ENCODE measurements at regions not wholly inside any gene's neighbourhood (a gene's known extent, or its start where the extent isn't known, plus 50 kb on each side); places are given as distances from the start of the nearest gene placed in this dataset.

DNA sequence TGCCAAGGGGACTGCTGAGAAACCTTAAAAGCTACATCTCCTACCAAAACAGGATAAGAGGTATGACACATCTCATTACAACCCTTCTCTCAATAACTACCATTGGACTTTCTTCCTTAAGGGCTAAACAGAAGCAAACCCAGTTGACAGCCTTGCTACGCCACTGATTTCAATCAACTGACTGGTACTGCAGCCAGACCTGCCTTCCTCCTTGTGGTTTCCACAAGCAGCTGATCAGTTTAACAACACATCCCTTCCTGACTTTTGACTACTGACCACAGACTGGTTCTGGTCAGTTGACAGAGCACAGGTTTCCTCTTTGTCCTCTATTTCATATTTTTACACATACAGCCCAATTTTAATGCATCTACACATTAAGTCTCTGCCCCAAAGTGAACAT lies 108.8 kb downstream of the ADAMTS1 start:
- no peak for ATAC-seq

DNA sequence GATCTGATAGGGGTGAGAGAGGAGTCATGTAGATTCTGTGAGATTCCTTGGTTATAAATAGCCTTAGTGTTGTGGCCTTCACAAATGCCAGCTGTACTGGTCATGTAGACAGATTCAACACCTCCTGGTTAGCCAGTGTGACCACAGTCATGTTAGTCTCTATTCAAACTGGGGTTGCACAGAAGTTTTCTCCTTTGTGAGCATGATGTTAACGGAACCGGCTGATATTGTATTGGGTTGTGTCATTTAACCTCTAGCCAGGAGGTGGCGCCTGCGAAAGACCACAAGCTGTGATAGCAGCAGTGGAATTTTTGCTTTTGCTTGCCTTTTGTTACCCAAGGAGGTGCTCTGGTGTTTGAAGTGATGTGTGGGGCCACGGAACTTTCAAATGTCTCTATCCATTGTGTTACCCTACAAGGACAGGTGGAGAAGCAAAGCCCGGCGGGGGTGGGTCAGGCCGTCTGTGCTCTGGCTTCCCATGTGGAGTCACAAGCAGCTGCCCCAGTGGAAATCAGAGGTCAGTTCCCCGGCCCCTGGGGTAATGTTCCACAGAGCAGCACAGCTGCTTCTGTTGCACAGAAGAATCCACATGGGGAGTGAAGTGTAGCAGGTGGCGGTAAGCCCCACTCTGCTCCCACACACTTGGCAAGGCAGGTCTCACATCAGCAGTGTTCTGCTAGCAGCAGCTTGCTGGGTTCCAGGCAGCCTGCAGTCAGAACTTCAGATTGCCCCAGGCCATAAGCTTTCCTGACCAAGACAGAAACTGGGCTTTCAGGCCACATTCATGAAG lies 112.6 kb downstream of the ADAMTS1 start:
- ATAC-seq = no peak

DNA sequence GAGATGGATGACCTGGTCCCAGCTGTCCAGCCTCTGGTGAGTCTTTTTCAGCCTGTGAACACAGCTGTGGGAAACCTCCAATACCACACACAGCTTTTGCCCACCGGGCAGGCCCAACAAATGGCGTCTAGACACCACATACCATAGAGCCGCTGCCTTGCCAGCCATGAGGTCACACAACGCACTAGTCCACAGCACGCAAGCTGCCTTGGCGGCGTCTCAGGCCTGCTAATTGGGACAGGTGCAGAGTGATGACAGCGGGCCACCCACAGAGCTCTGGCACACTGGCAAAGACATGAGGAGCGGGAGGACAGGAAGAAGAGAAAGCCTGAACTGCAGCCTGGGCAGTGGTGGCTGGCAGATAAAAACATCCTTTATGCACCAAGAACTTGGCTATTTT lies 125.5 kb downstream of the ADAMTS1 start:
- ATAC-seq = no peak

DNA sequence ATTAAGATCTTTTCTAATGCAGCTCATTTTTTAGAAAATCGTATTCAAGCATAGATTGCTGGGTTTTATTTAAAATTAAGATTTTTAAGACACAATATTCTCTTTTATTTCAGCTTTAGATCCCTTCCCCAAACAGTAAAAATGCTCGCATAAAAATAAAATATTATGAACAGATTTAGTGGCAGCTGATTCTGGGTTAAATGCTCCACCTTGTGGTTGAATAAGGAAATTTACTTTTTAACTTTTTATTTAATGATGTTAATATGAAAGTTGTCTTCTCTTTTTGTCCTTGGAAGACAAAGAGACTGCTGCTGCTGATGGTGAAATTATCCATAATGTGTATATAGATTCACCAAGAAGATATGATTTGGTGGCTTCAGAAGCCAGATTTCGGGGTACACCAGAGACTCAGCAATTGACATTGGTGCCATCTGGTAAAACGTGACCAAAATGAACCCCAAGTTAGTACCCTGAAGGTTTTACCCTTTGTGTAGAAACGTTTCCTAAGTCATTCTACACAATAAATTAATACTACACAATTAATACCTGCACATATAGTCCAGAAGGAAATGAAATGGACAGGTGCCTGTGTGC lies 128.0 kb downstream of the ADAMTS1 start:
- ATAC-seq = no peak

DNA sequence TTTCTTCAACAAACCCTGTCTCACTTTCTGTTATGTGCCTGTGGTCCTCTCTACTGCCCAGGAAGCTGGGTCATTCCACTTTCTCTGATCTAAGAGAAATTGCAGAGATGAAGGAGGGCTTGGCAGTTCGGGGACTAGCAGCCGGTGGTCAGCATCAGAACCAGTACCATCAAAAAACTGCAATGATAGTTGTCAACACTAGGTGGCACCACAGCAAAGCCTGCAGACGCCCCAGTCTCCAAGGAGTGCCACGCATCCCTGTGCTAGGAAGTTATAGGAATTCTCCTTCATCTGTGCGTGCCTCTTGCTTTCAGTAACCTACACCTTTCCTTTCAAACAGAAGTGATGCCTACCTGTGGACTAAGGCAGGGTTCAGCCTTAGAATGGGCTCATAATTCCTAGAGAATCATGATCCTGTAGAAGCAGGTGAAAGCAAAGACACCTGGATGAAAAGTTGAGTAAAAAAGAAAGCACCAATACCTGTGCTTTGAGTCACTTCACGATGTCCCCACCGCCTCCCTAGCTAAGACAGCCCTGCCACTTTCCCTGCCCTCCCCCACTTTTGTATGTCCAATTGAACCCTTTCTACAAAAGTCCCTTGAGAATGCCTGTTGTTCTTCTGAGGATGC lies 129.2 kb downstream of the ADAMTS1 start:
- ATAC-seq = no peak

DNA sequence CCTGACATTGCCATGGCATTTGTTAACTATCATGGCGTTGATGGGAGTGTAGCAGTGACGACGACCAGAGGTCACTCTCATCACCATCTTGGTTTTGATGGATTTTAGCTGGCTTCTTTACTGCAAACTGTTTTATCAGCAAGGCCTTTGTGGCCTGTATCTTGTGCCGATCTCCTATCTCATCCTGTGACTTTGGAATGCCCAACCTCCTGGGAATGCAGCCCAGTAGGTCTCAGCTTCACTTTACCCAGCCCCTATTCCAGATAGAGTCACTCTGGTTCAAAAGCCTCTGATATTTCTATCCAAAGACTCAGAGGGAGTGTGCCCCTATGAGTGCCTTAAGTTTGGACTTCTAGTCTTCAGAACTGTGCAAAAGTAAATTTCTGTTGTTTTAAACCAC lies 130.1 kb downstream of the ADAMTS1 start:
- no peak for ATAC-seq

DNA sequence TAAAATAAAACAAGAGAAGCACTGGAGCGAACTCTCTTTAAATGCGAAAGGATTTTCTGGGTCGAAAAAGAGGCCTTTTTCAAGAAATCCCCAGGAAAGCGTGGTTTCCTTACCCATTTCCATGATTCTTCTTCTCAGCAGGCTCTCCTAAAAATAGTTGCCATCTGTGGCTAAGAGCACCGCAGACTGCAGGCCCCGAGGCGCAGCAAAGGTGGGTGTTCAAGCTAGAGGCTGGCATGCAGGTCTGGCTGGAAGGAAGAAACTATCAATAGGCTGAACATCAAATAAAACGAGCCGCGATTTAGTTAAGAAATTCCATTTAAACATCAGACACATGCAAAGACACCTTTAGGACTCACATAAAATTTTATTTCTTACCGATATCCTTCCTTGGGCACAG lies 135.1 kb downstream of the ADAMTS1 start:
- ATAC-seq = no peak

DNA sequence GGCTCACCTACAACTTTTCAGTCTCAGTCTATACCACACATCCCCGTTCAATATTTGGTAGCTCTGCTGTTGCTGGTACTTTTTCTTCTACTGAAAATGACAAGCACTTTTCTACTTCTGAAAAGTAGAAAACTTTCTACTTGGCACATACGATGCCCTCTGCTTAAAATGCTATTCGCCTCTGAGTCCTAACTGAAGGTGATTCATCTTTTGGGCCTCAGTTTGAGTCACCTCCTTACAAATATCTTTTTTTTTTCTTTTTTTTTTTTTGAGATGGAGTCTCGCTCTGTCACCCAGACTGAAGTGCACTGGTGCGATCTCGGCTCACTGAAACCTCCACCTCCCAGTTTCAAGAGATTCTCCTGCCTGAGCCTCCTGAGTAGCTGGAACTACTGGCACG lies 136.0 kb upstream of the CYYR1 start:
- ATAC-seq = no peak

DNA sequence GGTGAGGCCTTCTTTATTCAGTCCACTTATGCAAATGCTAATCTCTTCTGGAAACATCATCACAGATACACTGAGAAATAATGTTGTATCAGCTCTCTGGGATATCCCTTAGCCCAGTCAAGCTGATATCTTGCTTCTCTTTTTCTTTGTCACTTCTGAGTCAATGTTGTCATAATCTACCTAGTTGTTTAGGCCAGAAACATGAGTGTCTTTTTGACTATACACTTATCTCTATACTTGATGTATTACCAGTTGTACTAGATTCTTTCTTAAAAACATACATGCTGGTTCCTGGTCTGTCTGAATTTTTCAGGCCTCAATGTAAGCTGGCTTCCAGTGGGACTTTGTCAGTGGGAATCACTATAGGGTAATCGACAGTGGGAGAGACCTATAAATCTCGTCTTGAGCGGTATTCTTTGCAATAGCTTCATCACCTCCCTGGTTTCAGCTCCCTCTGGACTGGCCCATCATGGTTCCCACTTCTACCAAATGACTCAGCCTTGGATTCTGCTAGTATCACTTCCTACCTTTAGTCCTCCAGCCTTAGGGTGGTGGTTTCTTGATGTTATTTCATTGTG lies 135.2 kb upstream of the CYYR1 start:
- no peak for ATAC-seq

DNA sequence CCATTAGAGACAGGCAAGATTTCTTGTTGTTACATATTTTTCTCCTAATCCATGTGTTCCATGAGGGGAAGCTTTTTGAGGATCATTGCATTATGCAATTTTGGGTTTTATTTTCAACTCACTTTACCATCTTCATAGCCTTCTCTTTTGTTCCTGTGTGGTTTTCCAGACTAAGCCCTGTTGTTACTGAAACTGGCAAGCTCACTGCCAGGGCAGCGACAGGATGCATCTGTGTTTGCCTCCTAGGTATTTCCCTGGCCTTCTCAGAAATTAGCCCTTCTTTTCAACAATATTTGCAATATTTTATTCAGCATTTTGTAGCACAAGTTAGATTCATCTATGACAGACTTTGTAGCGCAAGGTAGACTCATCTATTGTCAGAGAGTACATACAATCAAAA lies 134.2 kb upstream of the CYYR1 start:
- ATAC-seq = no peak

DNA sequence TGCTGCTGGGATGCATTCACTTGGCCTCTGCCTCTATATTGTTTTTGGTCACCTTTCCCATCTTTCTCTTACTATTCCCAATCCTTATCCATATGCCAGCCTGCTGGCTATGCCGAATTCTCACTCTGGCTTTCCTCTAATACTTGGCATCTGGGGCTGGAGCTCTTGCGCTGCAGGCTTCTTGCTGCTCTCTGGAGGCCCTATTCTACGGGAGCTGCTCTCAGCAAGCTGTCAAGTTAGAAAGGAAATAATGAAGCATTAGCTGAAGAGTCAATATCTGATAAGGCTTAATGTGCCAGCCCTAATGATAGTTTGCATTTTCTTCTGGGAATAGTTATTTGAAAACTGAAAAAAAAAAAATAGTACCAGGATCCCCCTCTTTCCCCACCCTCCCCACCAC lies 125.3 kb upstream of the CYYR1 start:
- no peak for ATAC-seq

DNA sequence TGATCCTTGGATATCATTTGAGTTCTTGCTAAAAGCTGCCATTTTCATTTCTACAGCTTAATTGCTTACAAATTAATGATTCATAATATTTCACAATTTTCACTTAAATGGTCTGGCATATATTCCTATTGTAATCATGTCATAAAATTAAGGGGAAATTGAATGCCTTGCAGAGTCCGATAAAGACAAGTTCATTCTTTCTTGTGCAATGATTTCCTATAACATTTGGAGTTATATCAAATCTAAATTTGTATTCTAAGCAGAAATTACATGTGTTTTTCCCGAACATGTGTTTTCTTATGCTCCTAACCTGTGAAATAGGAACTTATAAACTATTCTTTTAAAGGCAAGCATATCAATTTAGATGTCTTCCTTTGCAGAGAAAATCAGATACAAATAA lies 118.3 kb upstream of the CYYR1 start:
- no peak for ATAC-seq

DNA sequence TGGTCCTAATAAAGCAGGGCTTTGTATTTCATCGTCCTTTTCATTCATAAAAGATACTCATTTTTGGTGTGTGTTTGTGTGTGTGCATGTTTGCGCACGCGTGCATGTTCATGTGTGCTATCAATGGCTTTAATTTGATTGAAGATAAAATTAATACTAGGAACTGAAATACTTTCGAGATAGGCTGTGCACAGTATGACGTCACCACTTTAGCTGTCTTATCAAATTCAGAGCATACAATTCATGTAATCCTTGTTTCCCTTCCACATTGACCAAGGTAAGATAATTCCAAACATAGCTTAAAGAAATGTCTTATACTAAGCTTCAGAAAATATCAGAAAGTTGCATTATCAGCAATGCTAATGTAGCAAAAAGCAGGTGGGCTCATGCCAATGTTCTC lies 113.6 kb upstream of the CYYR1 start:
- ATAC-seq = no peak

DNA sequence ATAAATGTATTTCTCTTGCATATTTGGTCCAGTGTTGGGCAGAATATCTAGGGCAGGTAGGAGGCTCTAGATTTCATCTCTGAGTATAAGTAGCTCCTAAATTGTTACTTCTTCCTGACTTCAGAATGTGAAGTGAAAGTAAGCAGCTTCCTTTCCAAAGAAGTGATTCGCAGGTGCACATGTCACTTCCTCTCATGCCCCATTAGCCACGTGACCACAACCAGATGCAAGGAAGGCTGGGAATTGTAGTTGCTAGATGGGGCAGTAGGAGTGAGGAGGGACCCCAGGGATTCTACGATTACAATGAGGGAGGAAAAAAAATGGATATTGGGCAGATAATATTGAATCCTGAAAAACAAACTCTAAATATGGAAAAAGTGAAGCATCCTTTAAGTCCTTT lies 113.2 kb upstream of the CYYR1 start:
- ATAC-seq = peak; percentile 30 to 41

DNA sequence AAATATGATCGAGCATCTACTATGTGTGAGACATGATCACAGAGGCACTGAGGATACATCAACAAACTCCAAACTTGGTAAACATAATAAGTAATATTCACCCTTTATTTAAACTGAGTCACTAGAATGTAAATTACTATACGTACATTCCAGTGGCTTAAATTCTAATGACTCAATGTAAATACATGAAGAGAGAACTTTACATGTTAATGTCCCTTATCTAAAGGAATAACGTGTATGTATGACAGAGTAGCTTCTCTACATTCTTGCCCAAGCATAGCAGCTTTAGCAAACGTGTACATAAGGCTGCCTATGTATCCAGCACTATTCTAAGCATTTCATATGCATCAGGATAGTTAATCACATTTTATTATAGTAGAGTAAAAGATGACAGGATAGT lies 111.8 kb upstream of the CYYR1 start:
- ATAC-seq = no peak

DNA sequence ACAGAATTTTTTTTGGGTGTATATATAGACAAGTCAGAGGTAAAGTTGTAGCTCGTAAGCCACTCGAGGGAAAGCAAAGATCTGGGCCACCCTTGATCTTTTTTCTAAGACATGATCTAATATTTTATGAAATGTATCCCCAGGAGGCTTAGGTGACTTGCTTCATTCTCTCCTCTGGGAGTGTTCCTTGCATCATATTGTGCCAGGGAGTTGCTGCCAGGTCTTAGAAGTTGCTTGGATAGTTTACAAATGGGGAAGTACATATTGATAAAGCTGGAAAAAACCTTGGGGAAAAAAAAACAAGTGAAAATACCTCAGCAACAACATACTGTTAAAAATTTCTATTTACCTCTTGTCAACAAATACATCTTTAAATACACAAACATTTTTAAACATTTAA lies 110.9 kb upstream of the CYYR1 start:
- ATAC-seq = no peak

DNA sequence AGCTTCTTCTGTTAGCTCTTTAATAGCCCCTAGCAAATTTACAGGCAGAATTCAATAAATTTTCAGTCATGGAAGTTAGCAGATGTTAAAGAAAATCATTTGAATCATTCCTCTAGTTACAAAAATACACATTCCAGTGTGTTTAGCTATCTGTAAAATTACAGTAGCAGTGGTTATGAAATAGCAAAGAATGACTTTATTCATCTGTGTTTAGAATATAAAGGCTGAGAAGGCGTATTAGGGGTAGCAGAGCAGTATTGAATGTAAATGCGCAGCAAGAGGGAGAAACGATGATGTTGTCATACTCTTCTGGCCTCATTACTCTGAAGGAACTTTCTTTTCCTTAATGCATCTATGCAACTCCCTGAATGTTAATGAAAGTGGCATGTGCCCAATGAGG lies 106.2 kb upstream of the CYYR1 start:
- no peak for ATAC-seq

DNA sequence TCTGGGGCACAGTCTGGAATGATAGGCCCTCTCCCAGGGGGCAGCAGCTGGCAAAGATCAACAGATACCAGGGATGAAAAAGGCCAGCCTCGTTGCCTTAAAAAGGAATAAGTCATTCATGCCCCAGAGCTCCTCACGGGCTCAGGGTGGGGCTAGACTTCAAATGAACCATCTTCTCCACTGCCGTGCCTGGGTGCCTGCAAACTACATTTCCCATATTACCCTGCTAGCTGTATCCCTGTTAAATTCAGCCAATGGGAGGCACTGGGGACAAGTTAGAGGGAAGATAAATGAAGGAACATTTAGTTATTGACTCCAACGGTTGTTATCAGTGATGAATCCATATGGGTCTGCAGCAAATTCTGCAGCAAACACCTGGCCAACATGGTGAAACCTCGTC lies 101.2 kb upstream of the CYYR1 start:
- ATAC-seq = no peak

DNA sequence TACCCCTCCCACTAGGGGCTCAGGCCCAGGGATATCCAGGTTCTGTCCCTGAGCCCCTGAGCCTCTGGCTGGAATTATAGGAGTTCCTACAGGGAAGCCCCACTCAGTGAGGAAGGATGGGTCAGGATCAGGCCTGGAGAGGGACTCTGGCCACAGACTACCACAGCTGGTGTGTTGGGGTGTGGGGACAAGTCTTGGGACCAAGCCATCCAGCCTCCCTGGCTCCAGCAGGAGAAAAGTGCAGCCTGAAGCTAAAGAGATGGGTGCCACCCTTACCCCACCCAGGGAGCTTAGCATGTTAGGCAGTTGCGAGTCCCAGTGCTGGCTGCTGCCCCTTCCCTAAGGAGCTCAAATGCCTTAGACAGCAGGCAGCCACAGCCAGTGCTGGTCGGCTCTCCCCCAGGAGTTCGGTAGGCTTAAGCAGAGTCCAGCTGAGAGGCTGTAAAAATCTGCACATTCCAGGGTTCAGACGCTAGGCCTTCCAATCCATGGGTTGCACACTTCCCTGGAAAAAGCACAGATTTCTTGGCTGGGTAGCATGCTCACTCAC lies 96.2 kb upstream of the CYYR1 start:
- no peak for ATAC-seq

DNA sequence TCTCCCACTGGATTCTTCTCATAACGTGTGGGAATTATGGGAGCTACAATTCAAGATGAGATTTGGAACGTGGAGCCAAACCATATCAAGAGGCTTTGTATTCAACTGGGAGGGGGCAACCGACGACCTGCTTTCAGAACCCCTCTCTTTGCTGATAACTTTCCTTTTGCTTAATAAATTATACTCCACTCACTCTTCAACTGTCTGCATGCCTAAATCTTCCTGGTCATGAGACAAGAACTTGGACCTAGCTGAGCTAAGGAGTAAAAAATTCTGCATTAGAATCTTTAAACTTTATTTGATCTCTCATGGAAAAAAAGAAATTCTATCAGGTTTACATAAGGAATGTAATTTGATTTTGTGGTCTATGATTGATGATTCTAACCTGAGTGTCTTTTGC lies 86.7 kb upstream of the CYYR1 start:
- no peak for ATAC-seq

DNA sequence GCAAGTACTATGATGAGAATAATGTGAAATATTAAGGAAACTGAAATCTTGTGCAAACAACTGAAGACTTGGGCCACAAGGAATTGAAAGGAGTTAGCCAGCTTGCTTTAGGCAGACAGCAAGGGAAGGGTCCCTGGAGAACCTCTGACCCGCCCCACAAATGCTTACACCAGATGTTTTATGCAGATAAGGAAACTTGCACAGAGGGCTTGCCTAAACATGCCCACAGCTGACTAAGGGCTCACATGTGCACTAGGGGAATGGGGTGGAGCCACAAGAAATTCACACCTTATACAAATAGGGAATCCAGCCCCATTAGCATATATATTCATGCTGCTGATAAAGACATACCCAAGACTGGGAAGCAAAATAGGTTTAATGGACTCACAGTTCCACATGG lies 86.1 kb upstream of the CYYR1 start:
- ATAC-seq = no peak

DNA sequence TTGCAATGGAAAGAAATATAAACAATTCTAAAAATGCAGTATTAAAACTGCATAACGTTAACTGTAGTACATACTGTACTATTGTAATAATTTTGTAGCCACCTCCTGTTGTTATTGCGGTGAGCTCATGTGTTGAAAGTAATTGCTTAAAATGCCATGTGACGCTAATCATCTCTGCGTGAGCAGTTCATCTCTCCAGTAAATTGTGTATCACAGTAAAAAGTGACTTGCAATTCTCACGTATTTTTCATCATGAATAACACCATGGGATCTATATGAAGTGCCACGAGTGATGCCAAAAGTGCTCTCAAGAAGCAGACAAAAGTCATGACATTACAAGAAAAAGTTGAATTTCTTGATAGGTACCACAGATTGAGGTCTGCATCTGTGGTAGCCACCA lies 82.4 kb upstream of the CYYR1 start:
- ATAC-seq = no peak

DNA sequence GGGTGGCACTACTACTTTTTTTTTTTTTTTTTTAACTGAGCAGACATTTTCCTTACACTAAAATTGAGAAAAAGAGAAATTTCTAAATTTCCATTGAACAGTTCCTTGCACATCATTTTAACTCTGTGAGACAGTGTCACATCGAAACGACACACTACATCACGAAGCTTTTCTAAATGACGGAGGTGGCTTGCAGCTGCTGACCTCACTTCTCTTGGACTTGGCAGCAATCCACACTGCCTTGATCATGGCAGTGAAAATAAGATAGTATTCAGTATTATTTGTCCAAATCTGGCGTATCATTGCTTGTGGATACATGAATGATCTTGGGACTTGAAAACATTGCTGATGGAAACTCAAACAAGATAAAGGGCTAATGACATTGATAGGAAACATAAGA lies 80.3 kb upstream of the CYYR1 start:
- no peak for ATAC-seq

DNA sequence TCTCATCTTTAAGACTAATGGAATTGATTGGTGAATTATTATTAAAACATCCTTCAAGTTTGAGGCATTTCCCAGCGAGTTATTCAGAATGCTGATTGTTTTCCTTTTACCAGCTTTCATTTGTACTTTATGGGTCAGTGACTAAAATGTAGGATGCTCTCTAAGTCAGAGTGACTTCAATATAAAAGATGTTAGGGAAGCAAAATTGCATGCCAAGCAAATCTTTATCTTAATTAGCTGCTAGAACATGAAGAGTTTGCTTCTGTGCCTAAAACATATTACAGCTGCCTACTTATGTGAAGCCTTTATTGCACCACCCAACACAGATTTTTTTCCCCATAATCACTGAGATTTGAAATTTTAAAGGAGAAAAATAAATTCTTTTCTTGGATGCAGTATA lies 79.8 kb upstream of the CYYR1 start:
- no peak for ATAC-seq

All from activated CD4-positive, CD25-positive, alpha-beta regulatory T cell treated with anti-CD3 and anti-CD28 coated beads, Interleukin-2, amount 50 U/mL, for 24 hours (primary cell).